ENCODE measurements at regions not wholly inside any gene's neighbourhood (a gene's known extent, or its start where the extent isn't known, plus 50 kb on each side); places are given as distances from the start of the nearest gene placed in this dataset.

- DNase-seq (ENCODE audit: low spot score) = no peak
These were observed 1018.5 kb downstream of the LRFN5 start for GRCh38 chr14:42624980-42625761.

GRCh38 chr14:42617005-42617404 is 1010.3 kb downstream of the LRFN5 start:
- no peak for DNase-seq (ENCODE audit: low spot score)

- no peak for DNase-seq (ENCODE audit: low spot score)
These were observed 1000.2 kb downstream of the LRFN5 start for GRCh38 chr14:42606839-42607238.

GRCh38 chr14:42602336-42602845 is 995.7 kb downstream of the LRFN5 start:
- DNase-seq (ENCODE audit: low spot score) = no peak

GRCh38 chr14:42572032-42572431 is 965.4 kb downstream of the LRFN5 start:
- DNase-seq (ENCODE audit: low spot score) = no peak

GRCh38 chr14:42569227-42569626 is 962.6 kb downstream of the LRFN5 start:
- no peak for DNase-seq (ENCODE audit: low spot score)

GRCh38 chr14:42565556-42565955 is 958.9 kb downstream of the LRFN5 start:
- no peak for DNase-seq (ENCODE audit: low spot score)

GRCh38 chr14:42563313-42563712 is 956.6 kb downstream of the LRFN5 start:
- no peak for DNase-seq (ENCODE audit: low spot score)

- no peak for DNase-seq (ENCODE audit: low spot score)
These were observed 949.9 kb downstream of the LRFN5 start for GRCh38 chr14:42556551-42556950.

- no peak for DNase-seq (ENCODE audit: low spot score)
These were observed 948.7 kb downstream of the LRFN5 start for GRCh38 chr14:42555365-42555764.

GRCh38 chr14:42554091-42554490 is 947.4 kb downstream of the LRFN5 start:
- DNase-seq (ENCODE audit: low spot score) = no peak

GRCh38 chr14:42550310-42550709 is 943.6 kb downstream of the LRFN5 start:
- DNase-seq (ENCODE audit: low spot score) = no peak

- no peak for DNase-seq (ENCODE audit: low spot score)
These were observed 941.7 kb downstream of the LRFN5 start for GRCh38 chr14:42548349-42548748.

- no peak for DNase-seq (ENCODE audit: low spot score)
These were observed 939.0 kb downstream of the LRFN5 start for GRCh38 chr14:42545636-42546035.

GRCh38 chr14:42541535-42542001 is 934.9 kb downstream of the LRFN5 start:
- DNase-seq (ENCODE audit: low spot score) = no peak

- DNase-seq (ENCODE audit: low spot score) = no peak
These were observed 928.7 kb downstream of the LRFN5 start for GRCh38 chr14:42535397-42535796.

- DNase-seq (ENCODE audit: low spot score) = no peak
These were observed 926.8 kb downstream of the LRFN5 start for GRCh38 chr14:42533476-42533875.

GRCh38 chr14:42532194-42532593 is 925.5 kb downstream of the LRFN5 start:
- DNase-seq (ENCODE audit: low spot score) = no peak

GRCh38 chr14:42527141-42527540 is 920.5 kb downstream of the LRFN5 start:
- DNase-seq (ENCODE audit: low spot score) = no peak

GRCh38 chr14:42523666-42524065 is 917.0 kb downstream of the LRFN5 start:
- no peak for DNase-seq (ENCODE audit: low spot score)

- no peak for DNase-seq (ENCODE audit: low spot score)
These were observed 911.3 kb downstream of the LRFN5 start for GRCh38 chr14:42517806-42518500.

- no peak for DNase-seq (ENCODE audit: low spot score)
These were observed 907.2 kb downstream of the LRFN5 start for GRCh38 chr14:42513837-42514236.

GRCh38 chr14:42510071-42510470 is 903.4 kb downstream of the LRFN5 start:
- no peak for DNase-seq (ENCODE audit: low spot score)
